Keratinocyte (primary cell): ENCODE measurements at regions not wholly inside any gene's neighbourhood (a gene's known extent, or its start where the extent isn't known, plus 50 kb on each side); places are given as distances from the start of the nearest gene placed in this dataset.

Experiments used
- EZH2 ChIP-seq: IDR thresholded peaks from one replicate; pipeline ENCODE4 v1.6.1; 2012; ENCODE audit warnings: inconsistent platforms, mild to moderate bottlenecking, low read length, moderate library complexity
- TF ChIP-seq, protein P1 (sequence below), 3 experiments: IDR thresholded peaks in 1 of 3; conservative IDR thresholded peaks in 1 of 3; optimal IDR thresholded peaks in 1 of 3; 2 replicates in 2 of 3; 3 replicates in 1 of 3; pipeline versions ENCODE3 to v1.5.1; 2011; ENCODE audit warnings: low read length in 3 of 3, mild to moderate bottlenecking in 3 of 3, moderate library complexity in 2 of 3, control low read depth in 1 of 3, inconsistent platforms in 1 of 3; ENCODE audit not compliant: insufficient read depth in 2 of 3; ENCODE audit errors: extremely low read depth in 1 of 3

GRCh38 chr3:66823532-66823931, 174.6 kb upstream of the KBTBD8 start:
- TF ChIP-seq, protein P1, sequence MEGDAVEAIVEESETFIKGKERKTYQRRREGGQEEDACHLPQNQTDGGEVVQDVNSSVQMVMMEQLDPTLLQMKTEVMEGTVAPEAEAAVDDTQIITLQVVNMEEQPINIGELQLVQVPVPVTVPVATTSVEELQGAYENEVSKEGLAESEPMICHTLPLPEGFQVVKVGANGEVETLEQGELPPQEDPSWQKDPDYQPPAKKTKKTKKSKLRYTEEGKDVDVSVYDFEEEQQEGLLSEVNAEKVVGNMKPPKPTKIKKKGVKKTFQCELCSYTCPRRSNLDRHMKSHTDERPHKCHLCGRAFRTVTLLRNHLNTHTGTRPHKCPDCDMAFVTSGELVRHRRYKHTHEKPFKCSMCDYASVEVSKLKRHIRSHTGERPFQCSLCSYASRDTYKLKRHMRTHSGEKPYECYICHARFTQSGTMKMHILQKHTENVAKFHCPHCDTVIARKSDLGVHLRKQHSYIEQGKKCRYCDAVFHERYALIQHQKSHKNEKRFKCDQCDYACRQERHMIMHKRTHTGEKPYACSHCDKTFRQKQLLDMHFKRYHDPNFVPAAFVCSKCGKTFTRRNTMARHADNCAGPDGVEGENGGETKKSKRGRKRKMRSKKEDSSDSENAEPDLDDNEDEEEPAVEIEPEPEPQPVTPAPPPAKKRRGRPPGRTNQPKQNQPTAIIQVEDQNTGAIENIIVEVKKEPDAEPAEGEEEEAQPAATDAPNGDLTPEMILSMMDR (optimal IDR thresholded peaks at IDR 0.05 in 1 of 3, IDR thresholded peaks at IDR 0.05 in 1 of 3, conservative IDR thresholded peaks at IDR 0.05 in 1 of 3; ENCODE audit: extremely low read depth in 1 of 3, insufficient read depth in 2 of 3, low read length in 3 of 3) = no peak
- TF ChIP-seq EZH2 = no peak
